Glutamatergic neuron (in vitro differentiated cells): ENCODE measurements at regions not wholly inside any gene's neighbourhood (a gene's known extent, or its start where the extent isn't known, plus 50 kb on each side); places are given as distances from the start of the nearest gene placed in this dataset.

Experiments
- DNase-seq: peaks from one replicate; pipeline ENCODE4 v3.0.0; 2022
- H3K27ac Mint-ChIP-seq: one replicate; pipeline ENCODE4 v1.8.0; 2020; ENCODE audit warnings: mild to moderate bottlenecking, mixed read lengths, inconsistent platforms; ENCODE audit not compliant: unreplicated experiment
- H3K27me3 Mint-ChIP-seq: one replicate; pipeline ENCODE4 v1.8.0; 2020; ENCODE audit warnings: mild to moderate bottlenecking, moderate library complexity, mixed read lengths, inconsistent platforms; ENCODE audit not compliant: unreplicated experiment
- H3K36me3 Mint-ChIP-seq: one replicate; pipeline ENCODE4 v1.8.0; 2020; ENCODE audit warnings: mild to moderate bottlenecking, mixed read lengths, inconsistent platforms; ENCODE audit not compliant: unreplicated experiment
- H3K4me1 Mint-ChIP-seq: one replicate; pipeline ENCODE4 v1.8.0; 2020; ENCODE audit warnings: mild to moderate bottlenecking, low read depth, mixed read lengths, inconsistent platforms; ENCODE audit not compliant: unreplicated experiment
- H3K4me3 Mint-ChIP-seq: one replicate; pipeline ENCODE4 v1.8.0; 2020; ENCODE audit warnings: mild to moderate bottlenecking, mixed read lengths, inconsistent platforms; ENCODE audit not compliant: unreplicated experiment
- H3K9me3 Mint-ChIP-seq: one replicate; pipeline ENCODE4 v1.8.0; 2020; ENCODE audit warnings: mild to moderate bottlenecking, moderate library complexity, mixed read lengths, inconsistent platforms; ENCODE audit not compliant: unreplicated experiment
- TF ChIP-seq, protein P1 (sequence below): fragments of 200-600 bp; sonication (generic); IDR thresholded peaks from one replicate; pipeline ENCODE4 v1.5.0; 2021; ENCODE audit not compliant: partially characterized antibody, unreplicated experiment

DNA sequence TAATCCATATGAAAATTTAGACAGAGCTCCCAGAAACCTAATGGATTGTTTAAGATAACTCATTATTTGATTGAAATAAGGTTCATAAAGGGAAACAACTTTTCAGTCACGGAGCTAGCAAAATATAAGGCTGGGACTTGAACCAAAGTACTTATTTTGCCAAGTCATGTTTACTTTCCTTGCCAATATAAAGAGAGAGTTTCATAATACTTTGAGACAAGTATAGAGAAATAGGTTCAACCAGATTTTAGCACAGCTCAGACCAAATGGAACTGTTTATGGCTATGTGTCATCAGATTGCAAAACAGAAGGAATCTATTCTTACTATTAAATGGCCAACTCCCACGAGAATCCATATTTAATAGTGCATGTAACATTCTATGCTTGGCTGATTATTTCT, 1517.5 kb upstream of the TENM4 start:
- Mint-ChIP-seq H3K4me1 (no peaks in the 10 kb centered on the region), H3K36me3 (no peaks in the 10 kb centered on the region), H3K4me3 (no peak overlapping the region), H3K27me3 (peaks cover 1% of the 10 kb centered on the region), H3K27ac (no peak overlapping the region), H3K9me3 (no peaks in the 10 kb centered on the region)
- no peak for DNase-seq
- TF ChIP-seq, protein P1, sequence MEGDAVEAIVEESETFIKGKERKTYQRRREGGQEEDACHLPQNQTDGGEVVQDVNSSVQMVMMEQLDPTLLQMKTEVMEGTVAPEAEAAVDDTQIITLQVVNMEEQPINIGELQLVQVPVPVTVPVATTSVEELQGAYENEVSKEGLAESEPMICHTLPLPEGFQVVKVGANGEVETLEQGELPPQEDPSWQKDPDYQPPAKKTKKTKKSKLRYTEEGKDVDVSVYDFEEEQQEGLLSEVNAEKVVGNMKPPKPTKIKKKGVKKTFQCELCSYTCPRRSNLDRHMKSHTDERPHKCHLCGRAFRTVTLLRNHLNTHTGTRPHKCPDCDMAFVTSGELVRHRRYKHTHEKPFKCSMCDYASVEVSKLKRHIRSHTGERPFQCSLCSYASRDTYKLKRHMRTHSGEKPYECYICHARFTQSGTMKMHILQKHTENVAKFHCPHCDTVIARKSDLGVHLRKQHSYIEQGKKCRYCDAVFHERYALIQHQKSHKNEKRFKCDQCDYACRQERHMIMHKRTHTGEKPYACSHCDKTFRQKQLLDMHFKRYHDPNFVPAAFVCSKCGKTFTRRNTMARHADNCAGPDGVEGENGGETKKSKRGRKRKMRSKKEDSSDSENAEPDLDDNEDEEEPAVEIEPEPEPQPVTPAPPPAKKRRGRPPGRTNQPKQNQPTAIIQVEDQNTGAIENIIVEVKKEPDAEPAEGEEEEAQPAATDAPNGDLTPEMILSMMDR: no peak

DNA sequence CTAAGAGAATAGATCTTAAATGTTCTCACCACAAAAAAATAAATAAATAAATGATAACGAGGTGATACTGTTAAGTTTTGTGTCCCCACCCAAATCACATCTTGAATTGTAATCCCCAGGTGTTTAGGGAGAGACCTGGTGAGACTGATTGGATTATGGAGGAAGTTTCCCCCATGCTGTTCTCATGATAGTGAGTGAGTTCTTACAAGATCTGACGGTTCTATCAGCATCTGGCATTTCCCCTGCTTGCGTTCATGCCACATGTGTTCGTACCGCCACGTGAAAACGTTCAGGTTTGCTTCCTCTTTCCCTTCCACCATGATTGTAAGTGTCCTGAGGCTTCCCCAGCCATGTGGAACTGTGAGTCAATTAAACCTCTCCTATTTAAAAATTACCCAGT, 1514.8 kb upstream of the TENM4 start:
- peaks cover 1% of the 10 kb centered on the region for H3K27me3 Mint-ChIP-seq
- no peaks in the 10 kb centered on the region for H3K9me3 Mint-ChIP-seq
- DNase-seq: no peak
- H3K36me3 Mint-ChIP-seq: no peaks in the 10 kb centered on the region
- no peaks in the 10 kb centered on the region for H3K4me1 Mint-ChIP-seq
- no peak overlapping the region for H3K27ac Mint-ChIP-seq
- H3K4me3 Mint-ChIP-seq: no peak overlapping the region
- TF ChIP-seq, protein P1: no peak

DNA sequence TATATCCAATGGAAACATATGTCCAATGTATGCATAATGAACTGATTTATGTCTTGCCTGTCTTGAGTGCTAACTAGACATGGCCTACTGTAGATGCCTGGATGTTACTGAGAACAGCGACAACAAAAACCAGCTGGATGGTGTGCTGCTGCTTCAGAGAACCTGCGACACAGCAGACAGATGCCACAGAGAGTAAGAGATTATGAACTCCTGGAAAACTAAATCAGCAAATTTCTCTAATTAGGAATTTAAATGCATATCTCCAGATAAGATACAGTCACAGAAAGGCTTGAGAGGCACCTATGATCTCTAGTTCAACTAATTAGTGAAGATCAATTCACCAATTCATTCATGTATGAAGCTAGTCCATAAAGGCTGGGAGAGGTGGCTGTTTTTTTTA, 1508.0 kb upstream of the TENM4 start:
- TF ChIP-seq, protein P1: no peak
- no peaks in the 10 kb centered on the region for H3K27me3 Mint-ChIP-seq
- no peak overlapping the region for H3K4me3 Mint-ChIP-seq
- DNase-seq: no peak
- H3K36me3 Mint-ChIP-seq: no peaks in the 10 kb centered on the region
- H3K9me3 Mint-ChIP-seq: no peaks in the 10 kb centered on the region
- no peak overlapping the region for H3K27ac Mint-ChIP-seq
- H3K4me1 Mint-ChIP-seq: no peaks in the 10 kb centered on the region

DNA sequence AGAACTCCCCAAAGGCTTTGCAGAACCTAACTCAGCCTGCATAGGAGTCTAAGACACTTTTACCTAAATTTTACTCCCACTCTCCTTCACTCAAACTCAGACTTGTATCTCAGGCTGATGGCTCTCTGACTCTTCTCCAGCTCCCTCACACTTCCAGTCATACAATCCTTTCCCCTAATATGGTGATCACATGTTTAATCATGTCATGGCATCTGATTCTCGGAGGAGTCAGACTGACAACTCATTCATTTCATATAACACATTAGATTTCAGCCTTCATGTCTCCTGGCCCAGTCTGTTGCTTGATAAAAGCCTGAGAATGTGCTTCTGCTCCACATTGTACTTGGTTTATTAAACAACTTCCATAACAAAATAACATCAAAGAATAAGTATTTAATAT, 1503.9 kb upstream of the TENM4 start:
- Mint-ChIP-seq H3K4me3 (no peak overlapping the region), H3K27me3 (no peaks in the 10 kb centered on the region), H3K36me3 (no peaks in the 10 kb centered on the region), H3K9me3 (no peaks in the 10 kb centered on the region), H3K4me1 (no peaks in the 10 kb centered on the region), H3K27ac (no peak overlapping the region)
- no peak for DNase-seq
- TF ChIP-seq, protein P1: no peak

DNA sequence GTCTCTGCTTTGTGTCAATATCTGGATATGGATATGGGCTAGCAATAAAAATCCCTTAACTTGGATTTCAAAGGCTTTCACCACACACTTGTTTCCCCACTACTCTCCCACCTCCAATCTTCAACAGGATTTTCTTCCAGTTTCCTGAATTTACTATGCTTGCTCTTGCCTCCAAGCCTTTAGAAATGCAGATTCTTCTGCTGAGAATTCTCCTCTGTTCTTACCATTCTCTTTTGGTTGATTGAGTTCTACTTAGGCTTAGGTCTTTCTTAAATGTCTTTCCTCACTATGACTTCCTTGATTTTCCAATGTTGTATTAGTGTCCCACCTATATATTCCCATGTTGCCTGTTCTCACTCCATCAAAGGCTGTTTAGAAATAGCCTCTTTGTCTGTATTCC, 1502.4 kb upstream of the TENM4 start:
- Mint-ChIP-seq H3K27me3 (no peaks in the 10 kb centered on the region), H3K4me3 (no peak overlapping the region)

More for the DNA sequence above, 1502.4 kb upstream of the TENM4 start:
- no peaks in the 10 kb centered on the region for H3K9me3 Mint-ChIP-seq
- no peaks in the 10 kb centered on the region for H3K4me1 Mint-ChIP-seq
- H3K36me3 Mint-ChIP-seq: no peaks in the 10 kb centered on the region
- H3K27ac Mint-ChIP-seq: no peak overlapping the region
- TF ChIP-seq, protein P1: no peak
- DNase-seq: no peak
